RPMI8226 (cell line): ENCODE measurements at regions not wholly inside any gene's neighbourhood (a gene's known extent, or its start where the extent isn't known, plus 50 kb on each side); places are given as distances from the start of the nearest gene placed in this dataset.
A peak's percentile ranks its signal among the peaks of the same experiment; 100 is the strongest.
"Not testable (repeated sequence)": the region's sequence is repeated elsewhere in the genome, so short reads cannot be mapped to it uniquely, and the experiment has no call there.

Experiments
- DNase-seq: peaks from one replicate; pipeline ENCODE4 v3.0.0-alpha.2; 2015

DNA sequence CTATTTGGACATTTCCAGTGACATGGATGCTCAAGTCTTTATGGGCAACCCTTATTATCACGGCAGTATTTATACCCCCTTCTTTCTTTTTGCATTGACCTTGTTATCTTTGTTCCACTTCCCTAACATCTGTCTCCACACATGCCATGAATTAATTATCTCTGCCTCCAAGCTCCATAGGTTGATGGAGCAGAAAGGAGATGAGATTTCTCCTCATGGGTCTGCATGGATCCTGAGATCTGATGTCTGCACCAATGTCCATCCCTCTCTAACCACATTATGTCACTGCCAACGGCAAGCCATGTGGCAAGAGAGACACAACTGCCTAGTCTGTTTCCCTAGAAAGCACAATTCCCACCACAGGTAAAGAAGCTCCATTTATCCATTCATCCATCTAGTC is 416.8 kb upstream of the ASIC2 start:
- no peak for DNase-seq

DNA sequence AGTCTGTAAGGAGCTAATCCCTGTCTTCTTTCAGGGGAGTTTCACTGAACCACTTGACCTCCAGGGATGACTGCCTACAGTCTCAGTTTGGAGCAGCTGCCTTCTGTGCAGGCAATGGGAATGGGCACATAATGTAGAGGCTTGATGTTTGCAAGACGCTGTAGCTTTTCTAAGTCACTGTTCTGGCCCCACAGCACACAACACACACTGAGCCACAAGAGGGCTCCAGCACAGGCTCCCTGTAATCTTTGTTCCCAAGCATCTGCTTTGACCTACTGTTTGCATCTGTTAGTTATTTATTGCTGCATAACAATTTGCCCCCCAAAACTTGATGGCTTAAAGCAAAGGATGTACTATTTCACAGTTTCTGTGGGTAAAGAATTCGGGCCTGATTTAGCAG is 419.0 kb upstream of the ASIC2 start:
- no peak for DNase-seq

DNA sequence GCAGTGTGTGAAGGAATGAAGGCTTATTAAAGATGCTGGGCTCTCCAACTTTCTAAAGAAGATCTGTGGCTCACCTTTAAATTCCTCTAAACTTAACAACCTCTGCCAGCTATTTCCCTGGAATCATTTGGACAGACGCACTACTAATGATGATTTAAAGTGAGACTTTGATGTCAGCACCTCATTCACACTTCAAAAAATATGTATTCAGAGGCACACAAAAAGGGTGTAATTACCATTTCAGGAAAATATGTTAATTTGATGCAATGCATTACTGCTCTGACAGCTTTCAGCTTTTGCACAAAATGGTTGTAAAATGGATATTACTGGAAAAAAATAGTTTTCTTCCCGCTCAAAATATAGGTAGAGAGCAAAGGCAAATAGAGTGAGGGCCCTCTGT is 423.9 kb upstream of the ASIC2 start:
- no peak for DNase-seq

DNA sequence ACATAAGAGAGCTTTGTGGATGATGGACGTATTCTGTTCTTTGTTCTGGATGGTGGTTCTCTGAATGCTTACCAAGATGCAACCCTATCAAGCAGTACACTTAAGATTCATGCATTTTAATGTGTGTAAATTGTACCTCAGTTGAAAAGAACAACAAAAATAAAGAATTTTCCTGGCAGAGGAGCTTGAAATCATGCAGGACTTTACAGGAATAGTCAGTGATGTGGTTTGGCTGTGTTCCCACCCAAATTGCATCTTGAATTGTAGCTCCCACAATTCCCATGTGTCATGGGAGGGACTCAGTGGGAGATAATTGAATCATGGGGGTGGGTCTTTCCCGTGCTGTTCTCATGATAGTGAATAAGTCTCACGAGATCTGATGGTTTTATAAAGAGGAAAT is 430.6 kb upstream of the ASIC2 start:
- not testable (repeated sequence) for DNase-seq

DNA sequence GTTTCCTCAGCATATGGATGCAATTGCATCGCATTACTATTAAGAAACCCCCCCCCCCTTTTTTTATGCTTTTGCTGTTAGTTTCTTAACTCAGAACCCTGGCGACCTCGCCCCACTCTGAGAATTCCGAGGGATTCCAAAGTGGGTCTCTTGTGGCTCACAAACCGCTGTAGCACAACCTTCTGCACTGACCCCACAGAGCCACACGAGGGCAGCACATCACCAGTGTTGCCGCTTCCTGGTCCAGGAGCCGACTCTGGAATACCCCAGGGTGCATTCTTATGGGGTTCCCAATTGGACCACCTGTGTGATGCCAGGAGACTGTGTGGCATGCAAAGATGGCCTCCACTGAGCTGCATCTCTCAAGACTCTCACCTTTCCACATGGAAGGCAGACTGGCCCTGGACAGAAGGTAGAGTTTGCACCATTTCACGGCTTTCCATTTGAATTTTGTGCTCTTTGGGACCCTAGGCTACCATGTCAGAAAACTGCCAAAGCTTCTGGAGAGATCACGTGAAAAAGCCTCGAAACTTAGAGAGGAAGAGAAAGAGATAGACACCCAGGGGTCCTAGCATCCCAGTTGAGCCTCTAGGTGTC is 432.7 kb upstream of the ASIC2 start:
- DNase-seq, result peak; percentile 45

DNA sequence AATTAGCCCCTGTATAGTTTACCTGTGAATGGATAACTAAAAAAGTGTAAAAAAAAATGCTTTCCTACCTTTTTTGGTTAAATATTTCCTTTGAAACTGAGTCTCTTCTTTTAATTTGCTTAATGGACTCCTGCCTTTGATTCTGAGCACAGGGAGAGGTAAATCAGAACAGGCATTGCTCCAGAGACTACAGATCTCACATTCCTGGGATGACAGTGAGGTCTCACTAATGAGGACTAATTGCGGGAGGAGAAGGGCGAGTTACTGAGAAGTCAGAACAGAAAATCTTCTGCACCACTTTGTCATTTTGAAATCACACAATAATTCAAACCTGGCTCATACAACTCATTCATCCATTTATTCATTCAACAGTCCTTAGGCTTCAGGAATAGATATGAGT is 437.0 kb upstream of the ASIC2 start:
- no peak for DNase-seq

DNA sequence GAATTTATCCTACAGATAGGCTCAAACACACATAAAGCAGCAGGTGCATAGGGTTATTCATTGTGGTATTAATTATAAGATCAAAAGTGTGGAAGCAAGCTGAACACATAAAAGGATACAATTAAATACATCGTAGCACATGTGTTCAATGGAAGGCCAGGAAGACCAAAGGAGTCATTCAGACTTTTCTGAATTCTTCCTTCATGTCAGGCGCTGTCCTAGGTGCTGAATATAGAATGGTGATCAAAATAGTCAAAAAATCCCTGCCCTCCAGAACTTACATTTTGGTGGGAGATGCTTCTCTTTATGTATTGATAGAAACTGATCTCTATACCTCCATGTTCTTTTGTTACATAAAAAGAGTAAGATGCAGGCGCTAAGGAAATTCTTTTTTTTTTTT is 439.0 kb upstream of the ASIC2 start:
- peak; percentile 44 for DNase-seq

DNA sequence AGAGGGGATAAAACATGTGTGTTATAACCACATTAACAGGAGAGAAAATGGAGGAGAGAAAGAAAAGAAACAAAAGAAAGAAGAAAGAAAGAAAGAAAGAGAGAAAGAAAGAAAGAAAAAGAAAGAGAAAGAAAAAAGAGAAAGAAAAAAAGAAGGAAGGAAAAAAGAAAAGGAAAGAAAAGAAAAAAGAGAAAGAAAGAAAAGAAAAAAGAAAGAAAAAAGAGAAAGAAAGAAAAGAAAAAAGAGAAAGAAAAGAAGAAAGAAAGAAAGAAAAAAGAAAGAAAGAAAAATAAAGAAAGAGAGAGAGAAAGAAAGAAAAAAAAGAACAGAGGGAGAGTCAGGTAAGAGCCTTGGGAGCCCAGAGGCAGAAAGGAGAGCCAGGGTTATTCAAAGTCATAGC is 446.6 kb upstream of the ASIC2 start:
- DNase-seq, result no peak

DNA sequence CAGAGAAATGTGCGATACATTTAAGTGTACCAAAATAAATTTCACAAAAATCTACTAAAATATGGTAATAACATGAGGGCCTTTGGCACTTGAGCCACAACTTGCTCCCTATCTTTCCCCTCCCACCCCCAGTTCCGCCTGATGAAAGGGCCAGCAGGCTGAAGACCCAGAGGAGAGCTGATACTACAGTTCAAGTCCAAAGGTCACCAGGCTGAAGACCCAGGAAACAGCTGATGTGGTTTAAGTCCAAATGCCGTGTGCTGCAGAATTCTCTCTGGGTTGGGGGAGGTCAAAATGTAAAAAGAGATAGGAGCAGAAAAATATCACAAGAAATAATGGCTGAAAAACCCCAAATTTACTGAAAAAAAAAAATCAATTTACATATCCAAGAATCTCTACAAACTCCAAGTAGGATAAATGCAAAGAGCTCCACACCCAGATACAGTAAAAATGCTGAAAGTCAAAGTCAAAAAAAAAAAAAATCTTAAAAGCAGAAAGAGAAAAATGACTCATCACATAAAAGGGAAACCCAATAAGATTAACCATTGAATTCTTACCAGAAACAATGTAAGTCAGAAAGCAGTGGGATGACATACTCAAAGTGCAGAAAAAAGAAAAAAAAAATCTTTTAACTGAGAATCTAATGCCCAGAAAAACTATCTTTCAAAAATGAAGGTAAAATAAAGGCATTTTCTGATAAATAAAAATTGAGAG is 452.1 kb upstream of the ASIC2 start:
- DNase-seq, result no peak

DNA sequence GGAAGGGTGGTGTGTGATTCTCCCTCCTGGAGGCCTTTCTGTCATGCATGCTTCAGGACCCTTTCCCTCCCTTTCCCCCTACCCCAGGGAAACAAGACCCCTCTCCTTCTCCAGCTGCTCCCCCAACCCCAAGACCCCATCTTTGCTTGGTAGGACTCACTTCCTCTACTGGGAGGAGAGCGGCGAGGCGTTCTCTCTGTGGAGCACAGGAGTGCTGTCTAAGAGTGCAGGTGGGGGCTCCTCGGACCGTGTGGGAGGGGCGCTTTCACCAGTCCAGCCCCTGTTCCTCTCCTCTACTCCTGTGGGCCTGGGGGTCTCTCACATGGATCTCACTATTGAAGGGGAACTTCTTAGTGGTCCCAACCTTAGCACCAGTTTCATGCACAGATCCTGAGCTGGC is 456.1 kb upstream of the ASIC2 start:
- DNase-seq, result no peak

DNA sequence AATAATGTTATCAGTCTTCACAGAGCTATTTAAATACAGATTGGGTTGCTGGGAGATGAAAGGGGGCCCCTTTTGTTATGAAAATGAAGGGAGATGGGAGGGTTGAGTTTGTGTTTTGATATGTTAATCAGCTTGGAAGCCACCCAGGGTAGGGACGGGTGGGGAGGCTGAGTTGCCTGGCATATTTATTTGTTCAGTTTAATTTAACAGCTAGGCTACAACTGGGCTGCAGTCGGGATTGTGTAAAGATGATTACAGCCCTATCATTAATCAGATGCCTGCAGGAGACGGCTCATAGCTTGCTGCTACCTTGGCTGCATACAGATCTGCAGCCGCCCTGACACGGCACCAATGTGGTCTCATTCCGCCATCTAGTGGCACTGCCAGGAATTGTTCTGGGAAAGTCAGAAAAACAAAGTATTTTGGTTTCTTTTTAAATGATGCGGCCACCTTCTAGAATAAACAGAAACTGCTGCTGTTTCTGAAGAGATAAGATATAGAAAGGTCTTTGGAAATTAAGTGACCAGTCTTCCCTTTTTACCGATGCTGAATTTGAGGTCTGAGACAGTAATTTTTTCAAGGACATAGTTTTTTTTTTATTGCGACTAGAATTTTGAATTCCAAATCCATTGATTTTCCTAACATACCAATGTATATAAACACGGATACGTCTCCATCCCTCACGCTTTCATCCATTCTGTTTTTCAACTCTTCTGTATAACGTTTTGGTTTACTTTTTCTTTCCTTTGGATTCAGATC is 458.0 kb upstream of the ASIC2 start:
- peak; percentile 69 for DNase-seq

DNA sequence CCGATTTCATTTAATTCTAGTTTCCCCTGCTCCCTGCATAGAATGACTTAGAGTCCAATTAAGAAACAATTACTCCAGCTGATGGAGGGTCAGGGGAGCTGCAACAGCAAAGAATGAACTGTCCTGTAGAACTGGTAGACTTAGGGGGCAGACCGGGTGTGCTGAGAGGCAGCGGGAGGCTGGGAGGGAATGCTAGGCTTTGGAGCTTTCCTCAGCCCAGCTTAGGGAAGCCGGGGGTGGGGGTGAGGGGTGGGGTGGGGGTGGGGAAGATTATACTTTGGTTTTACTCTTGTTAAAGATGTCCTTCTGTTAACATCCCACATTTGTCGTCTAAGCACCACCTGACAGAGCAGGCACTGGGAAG is 458.6 kb upstream of the ASIC2 start:
- no peak for DNase-seq

DNA sequence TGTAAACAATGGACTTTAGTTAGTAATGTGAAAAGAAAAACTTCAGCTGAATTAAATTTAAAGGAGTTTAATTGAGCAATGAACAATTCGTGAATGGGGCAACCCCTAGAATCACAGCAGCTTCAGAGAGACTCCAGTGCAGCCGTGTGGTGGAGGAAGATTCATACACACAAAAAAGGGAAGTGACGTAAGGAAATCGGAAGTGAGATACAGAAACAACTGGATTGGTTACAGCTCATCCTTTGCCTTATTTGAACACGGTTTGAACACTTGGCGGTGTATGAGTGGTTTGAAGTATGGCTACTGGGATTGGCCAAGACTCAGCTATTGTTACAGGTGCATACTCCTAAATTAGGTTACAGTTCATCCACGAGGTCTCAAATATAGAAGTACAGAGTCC is 460.4 kb upstream of the ASIC2 start:
- peak; percentile 25 for DNase-seq

DNA sequence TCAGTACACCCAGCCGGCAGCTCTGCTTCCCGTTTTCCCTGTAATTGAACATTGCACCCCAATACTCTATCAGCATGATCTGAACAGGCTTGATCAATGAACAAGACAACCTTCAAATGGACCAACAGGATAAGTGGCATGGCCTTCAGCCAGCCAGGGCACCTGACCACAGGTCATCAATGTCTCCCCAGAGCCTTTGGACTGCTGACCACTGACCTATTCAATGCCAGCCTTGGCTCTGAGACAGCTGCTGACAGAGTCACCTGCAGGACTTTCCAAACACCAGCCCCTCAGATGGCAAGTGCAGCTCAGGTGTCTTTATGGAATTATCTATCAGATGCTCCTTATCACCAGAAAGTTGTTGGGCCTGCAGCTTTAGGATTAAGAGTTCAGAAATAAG is 462.9 kb upstream of the ASIC2 start:
- no peak for DNase-seq

DNA sequence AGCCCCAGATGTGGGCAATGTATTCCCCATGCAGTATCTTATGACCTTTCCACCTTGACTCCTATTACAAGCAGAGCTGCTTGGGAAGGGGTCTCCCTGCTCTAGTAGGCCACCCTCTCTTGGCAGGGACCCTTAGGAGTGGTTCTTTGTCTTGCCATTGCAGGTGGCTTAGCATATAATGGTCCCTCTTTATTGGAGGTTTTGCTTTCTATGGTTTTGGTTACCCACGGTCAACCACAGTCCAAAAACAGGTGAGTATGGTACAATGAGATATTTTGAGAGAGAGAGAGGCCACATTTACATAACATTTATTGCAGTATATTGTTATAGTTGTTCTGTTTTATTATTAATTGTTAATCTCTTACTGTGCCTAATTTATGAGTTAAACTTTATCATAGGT is 472.8 kb upstream of the ASIC2 start:
- no peak for DNase-seq

DNA sequence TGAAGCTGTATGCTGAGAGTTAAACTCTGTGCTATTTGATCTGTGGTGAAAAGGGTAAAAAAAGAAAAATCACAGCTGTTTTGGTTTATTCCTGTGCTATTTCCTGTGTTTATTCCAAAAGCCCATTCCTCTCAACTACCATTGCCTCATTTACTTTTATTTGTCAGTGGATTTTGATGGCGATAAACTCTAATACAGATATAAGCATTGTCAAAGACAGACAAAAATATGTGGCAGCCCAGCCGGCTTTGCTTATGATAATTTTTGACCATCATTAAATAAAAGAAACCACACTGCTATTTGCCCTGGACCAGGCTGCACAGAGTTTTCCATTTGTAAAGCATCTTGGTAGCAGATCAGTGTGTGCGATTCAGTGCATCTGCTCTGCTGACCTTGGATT is 473.6 kb upstream of the ASIC2 start:
- no peak for DNase-seq

DNA sequence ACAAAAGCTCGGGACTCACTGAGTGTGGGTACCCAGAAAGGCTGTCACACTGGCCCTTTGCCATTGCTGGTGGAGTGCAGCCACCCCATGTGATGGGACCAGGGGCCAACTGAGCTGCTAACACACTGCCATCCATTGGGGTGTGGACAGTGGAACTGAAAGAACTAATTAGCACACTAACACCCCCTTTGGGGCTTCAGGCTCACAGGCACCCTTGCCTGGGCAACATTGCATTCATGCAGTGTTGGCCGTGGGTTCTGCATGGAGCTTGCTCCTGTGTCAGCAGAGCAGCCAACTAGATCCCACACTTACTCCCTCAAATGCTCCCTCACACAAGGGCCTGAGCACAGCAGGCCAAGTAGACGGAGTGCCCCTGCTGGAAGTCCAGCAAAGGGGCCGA is 476.0 kb upstream of the ASIC2 start:
- DNase-seq, result no peak

DNA sequence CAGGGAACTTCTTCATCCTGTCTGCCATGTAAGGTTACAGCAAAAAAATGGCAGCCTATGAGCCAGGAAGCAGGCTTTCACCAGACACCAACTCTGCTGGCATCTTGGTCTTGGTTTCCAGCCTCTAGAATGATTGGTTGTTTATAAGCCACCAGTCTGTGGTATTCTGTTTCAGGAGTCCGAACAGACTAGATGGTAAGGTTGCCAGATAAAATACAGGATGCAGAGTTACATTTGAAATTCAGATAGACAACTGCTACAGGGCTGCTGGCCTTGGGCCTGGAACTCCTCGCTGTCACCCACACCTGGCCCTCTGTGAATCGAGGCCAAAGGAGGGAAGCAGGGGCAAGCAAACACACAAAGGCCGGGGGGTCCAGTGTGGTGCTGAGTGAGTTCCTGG is 478.8 kb upstream of the CCL2 start:
- no peak for DNase-seq

DNA sequence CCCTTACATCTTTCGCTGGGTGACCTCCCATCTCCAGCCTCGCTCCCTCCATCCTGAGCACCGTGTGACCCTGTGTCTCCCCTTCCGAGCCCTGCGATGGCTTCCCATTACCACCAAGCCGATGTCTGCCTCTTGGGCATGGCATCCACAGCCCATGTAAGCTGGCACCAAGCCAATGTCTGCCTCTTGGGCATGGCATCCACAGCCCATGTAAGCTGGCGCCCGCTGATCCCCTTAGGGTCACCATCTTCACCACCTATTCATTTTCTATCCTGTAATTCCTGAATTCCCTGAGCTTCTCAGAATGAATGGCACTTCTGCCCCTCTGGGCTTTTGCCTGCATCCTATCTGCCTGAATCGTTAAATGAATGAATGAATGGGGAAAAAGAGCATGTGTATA is 478.2 kb upstream of the CCL2 start:
- DNase-seq, result no peak

DNA sequence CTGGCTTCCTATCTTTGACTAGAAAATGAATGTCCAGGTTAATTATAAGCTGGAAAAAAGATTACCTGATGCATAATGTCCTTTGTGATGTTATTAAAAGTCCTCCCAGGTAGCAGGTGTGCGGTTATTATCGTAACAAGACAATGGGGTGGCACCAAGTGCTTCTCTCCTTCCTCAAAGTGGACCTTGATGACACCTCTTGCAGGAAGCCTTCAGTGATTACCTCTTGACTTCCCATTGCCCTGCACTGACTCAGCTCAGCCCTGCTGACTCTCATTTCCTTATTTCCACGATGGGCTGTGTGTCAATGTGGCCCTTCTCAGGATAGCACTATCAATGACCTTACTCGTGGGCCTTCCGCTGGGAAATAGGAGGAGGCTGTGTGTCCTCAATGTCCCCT is 477.4 kb upstream of the CCL2 start:
- no peak for DNase-seq

DNA sequence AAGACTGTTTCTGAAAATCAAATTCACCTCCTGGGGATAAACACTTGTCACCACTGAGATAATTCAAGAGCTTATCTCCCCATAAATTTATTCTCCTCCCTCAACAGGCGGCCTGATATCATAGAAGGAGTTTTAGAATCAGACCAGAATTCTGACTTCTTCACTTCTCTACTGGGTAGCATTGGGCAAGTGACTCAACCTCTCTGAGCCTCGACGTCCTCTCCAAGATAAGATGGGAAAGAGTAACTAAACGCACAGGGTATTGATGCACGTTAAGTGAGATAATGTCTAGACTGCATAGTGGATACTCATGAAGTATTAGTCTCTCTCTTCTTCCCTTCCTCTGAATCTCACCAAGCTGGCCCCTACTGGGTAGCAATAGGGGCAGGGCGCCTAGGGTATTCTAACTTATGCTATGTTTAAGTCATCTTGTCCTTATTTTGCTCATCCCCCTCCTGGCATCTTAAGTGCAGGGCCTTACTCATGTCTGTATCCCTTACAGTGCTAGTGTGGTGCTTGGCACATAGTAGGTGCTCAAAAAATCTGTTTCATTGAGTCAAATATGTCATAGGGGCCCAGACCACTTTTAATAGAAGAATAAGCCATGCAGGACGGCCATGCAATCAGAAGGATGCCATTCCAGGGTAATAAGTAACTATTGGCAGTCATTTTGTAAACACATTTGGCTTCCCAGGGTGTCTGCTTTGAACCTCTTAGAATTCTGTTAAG is 476.4 kb upstream of the CCL2 start:
- DNase-seq, result no peak

DNA sequence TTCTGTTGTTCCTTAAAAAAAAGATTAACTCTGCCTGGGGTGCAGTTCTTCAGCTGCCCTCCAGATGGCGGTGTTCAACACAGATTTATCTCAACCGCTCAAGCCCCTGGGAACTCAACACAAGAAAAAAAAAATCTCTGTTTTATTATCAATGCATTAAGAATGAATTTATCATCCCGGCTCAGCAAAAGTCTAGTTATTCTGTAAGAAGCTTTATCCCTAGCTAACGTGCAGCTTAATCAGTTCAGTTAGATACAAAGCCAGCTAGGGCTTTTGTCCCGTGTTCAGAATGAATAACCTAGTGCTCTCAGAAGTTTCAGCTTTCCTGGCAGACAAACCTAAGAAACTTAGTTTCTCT is 475.9 kb upstream of the CCL2 start:
- DNase-seq, result peak; percentile 53

DNA sequence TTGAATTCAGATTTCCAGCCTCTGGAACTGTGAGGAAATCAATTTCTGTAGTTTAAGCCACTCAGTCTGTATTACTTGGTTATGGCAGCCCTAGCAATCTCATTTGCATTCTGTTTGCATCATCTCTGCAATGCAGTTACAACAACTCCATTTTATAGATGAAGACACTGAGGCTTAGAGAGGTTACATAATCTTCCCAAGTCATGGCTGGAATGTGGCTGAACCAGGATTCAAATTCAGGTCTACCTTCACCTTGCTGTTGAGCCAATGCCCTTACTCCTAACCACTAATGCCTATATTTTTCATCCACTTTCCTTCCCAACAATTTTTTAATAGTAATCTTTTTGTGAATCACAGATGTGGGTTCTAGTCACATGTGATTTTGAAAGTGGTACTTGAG is 469.8 kb upstream of the CCL2 start:
- DNase-seq, result no peak

DNA sequence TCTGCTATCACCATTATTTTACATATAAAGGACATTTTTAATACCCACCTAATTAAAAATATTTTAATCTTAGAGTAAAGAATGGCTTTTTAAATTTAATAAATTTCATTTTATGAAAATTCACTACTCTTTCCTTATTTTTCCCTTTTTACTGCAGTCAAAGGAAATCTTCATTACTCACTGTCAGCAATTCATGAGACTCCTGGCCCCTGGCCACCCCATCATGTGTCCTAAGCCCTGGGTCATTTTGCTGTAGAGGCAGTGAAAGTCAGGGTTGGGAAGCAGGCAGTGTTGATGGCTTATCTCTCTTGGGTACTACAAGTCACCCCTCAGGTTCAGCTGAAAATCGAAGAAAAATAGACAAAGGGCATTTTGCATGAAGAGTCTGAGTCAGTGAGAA is 468.6 kb upstream of the CCL2 start:
- no peak for DNase-seq
